Fibroblast of lung (primary cell): ENCODE measurements at regions not wholly inside any gene's neighbourhood (a gene's known extent, or its start where the extent isn't known, plus 50 kb on each side); places are given as distances from the start of the nearest gene placed in this dataset.

ENCODE experiments used
- DNase-seq, 2 donors: peaks; one replicate each; pipeline versions ENCODE4 v3.0.0 to v3.0.0-alpha.2; 2010; ENCODE audit warnings: low read depth in 2 of 2
- H2AFZ ChIP-seq: 2 replicates; pipeline ENCODE4 v1.5.1; 2012; ENCODE audit warnings: low read length, control low read depth, inconsistent platforms
- H3K27ac ChIP-seq: 2 replicates; pipeline ENCODE4 v1.5.1; 2011; ENCODE audit warnings: low read length, control low read depth; ENCODE audit not compliant: insufficient read depth
- H3K27me3 ChIP-seq: 2 replicates; pipeline ENCODE4 v1.5.1; 2011; ENCODE audit warnings: mild to moderate bottlenecking, low read length; ENCODE audit not compliant: control insufficient read depth, insufficient read depth
- H3K36me3 ChIP-seq: 2 replicates; pipeline ENCODE4 v1.5.1; 2011; ENCODE audit warnings: low read length; ENCODE audit not compliant: control insufficient read depth, insufficient read depth
- H3K4me1 ChIP-seq: 2 replicates; pipeline ENCODE4 v1.5.1; 2011; ENCODE audit warnings: low read length; ENCODE audit not compliant: control insufficient read depth, insufficient read depth; ENCODE audit errors: extremely low read depth
- H3K4me2 ChIP-seq: 2 replicates; pipeline ENCODE4 v1.5.1; 2011; ENCODE audit warnings: low read length, control low read depth; ENCODE audit not compliant: insufficient read depth; ENCODE audit errors: extremely low read depth
- H3K4me3 ChIP-seq, 4 experiments: fragments of 200-600 bp in 1 of 4; sonication (generic) in 1 of 4; replicated peaks in 1 of 4; 2 replicates each; pipeline ENCODE4 v1.5.1; 2011 to 2016; ENCODE audit warnings: low read length in 4 of 4, low read depth in 3 of 4, mild to moderate bottlenecking in 3 of 4, control low read depth in 2 of 4, inconsistent platforms in 1 of 4, mixed read lengths in 1 of 4; ENCODE audit not compliant: insufficient read depth in 1 of 4; ENCODE audit errors: control extremely low read depth in 1 of 4
- H3K79me2 ChIP-seq: 2 replicates; pipeline ENCODE4 v1.5.1; 2012; ENCODE audit warnings: mild to moderate bottlenecking, low read length, inconsistent platforms; ENCODE audit not compliant: control insufficient read depth, insufficient read depth
- H3K9ac ChIP-seq: 2 replicates; pipeline ENCODE4 v1.5.1; 2011; ENCODE audit warnings: mild to moderate bottlenecking, low read length, control low read depth; ENCODE audit not compliant: insufficient read depth
- H3K9me3 ChIP-seq: 2 replicates; pipeline ENCODE4 v1.5.1; 2012; ENCODE audit warnings: low read depth, low read length; ENCODE audit not compliant: control insufficient read depth, insufficient read depth
- H4K20me1 ChIP-seq: 2 replicates; pipeline ENCODE4 v1.5.1; 2011; ENCODE audit warnings: low read length; ENCODE audit not compliant: control insufficient read depth, insufficient read depth; ENCODE audit errors: extremely low read depth
- EZH2 ChIP-seq: IDR thresholded peaks from 2 replicates; pipeline ENCODE4 v1.5.1; 2012; ENCODE audit warnings: low read length, control low read depth, mild to moderate bottlenecking; ENCODE audit errors: missing control alignments
- TF ChIP-seq, protein P1 (sequence below), 2 donors: IDR thresholded peaks in 1 of 2; conservative IDR thresholded peaks in 1 of 2; 1 replicate in 1 of 2; 2 replicates in 1 of 2; pipeline ENCODE4 v1.5.1; 2011 to 2012; ENCODE audit warnings: low read length in 2 of 2, control low read depth in 1 of 2, inconsistent platforms in 1 of 2, low read depth in 1 of 2, mild to moderate bottlenecking in 1 of 2

DNA sequence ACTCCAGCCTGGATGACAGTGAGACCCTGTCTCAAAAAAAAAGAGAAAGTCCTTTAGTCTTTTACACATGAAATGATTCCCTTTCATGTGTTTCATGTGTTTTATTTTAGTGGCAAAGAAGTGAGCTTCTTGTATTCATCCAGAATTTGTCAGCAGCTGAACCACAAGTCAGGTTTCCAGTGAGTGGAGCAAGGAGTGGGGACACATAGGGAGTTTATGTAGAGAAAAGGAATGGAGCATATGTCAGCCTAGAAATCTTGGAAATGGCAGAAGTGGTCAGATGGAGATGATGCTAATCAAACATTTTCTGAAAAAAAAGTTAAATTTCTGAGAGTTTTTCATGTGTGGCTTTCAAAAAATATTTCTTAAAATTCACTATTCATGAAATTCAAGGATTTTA is 383.0 kb upstream of the GATB start:
- Histone ChIP-seq H3K27me3 (no peaks in the 10 kb centered on the region), H3K4me3 (no peak overlapping the region), H2AFZ (no peak overlapping the region), H3K9me3 (no peaks in the 10 kb centered on the region), H3K27ac (no peak overlapping the region), H4K20me1 (no peaks in the 10 kb centered on the region), H3K4me2 (no peak overlapping the region), H3K4me1 (no peaks in the 10 kb centered on the region), H3K36me3 (no peaks in the 10 kb centered on the region), H3K79me2 (no peaks in the 10 kb centered on the region), H3K9ac (no peak overlapping the region)
- DNase-seq = no peak
- TF ChIP-seq EZH2 = no peak
- TF ChIP-seq, protein P1, sequence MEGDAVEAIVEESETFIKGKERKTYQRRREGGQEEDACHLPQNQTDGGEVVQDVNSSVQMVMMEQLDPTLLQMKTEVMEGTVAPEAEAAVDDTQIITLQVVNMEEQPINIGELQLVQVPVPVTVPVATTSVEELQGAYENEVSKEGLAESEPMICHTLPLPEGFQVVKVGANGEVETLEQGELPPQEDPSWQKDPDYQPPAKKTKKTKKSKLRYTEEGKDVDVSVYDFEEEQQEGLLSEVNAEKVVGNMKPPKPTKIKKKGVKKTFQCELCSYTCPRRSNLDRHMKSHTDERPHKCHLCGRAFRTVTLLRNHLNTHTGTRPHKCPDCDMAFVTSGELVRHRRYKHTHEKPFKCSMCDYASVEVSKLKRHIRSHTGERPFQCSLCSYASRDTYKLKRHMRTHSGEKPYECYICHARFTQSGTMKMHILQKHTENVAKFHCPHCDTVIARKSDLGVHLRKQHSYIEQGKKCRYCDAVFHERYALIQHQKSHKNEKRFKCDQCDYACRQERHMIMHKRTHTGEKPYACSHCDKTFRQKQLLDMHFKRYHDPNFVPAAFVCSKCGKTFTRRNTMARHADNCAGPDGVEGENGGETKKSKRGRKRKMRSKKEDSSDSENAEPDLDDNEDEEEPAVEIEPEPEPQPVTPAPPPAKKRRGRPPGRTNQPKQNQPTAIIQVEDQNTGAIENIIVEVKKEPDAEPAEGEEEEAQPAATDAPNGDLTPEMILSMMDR (conservative IDR thresholded peaks at IDR 0.05 in 1 of 2, IDR thresholded peaks at IDR 0.05 in 1 of 2; ENCODE audit: low read depth in 1 of 2, low read length in 2 of 2) = no peak

DNA sequence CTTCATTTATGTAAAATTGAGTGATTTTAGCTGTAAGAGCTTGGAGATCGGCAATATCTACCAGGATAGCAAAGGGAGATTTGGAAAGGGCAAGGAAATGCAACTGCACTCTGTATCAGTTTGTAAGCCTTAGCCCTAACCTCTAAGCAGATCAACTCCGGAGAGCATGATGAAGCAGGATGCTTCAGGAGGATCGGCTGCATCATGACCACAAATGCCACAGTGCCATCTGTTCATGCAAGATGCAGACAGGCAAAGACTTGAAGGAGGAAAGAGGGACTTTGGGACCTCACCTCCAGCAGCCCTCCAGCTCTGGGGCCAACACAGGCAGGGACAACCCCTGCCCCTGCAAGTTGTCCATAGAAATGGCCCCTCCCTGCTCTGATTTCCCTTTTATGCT is 377.6 kb upstream of the GATB start:
- TF ChIP-seq, protein P1 (conservative IDR thresholded peaks at IDR 0.05 in 1 of 2, IDR thresholded peaks at IDR 0.05 in 1 of 2; ENCODE audit: low read depth in 1 of 2, low read length in 2 of 2) = no peak
- no peak for TF ChIP-seq EZH2
- H3K27ac ChIP-seq = no peak overlapping the region
- no peaks in the 10 kb centered on the region for H3K4me1 ChIP-seq
- DNase-seq = no peak
- H3K27me3 ChIP-seq = peaks cover 2% of the 10 kb centered on the region
- no peaks in the 10 kb centered on the region for H4K20me1 ChIP-seq
- H3K36me3 ChIP-seq = no peaks in the 10 kb centered on the region
- H3K4me2 ChIP-seq = no peak overlapping the region
- no peaks in the 10 kb centered on the region for H3K9me3 ChIP-seq
- H2AFZ ChIP-seq = no peak overlapping the region
- H3K79me2 ChIP-seq = no peaks in the 10 kb centered on the region
- no peak overlapping the region for H3K4me3 ChIP-seq
- no peak overlapping the region for H3K9ac ChIP-seq

DNA sequence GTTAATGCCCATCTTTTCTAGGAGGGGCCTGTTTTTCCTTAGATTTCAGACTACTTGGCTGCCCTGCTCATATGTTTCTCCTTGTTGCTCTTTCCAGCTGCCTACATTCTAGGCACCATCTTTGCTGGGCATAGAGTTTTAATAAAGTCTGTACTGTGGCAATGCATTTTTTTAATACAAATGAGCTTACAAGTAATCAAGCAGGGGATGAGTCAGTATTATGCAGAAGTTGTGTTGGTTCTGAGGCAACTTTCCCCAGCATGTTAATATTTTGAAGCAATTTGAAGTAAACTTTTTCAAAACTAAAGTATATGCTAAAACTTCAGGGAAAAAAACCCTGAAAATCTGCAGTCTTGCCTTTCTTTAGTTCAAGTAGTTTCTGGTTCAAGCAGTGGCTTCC is 372.0 kb upstream of the GATB start:
- Histone ChIP-seq H3K4me3 (no peak overlapping the region), H3K9ac (no peak overlapping the region), H2AFZ (no peak overlapping the region), H3K9me3 (no peaks in the 10 kb centered on the region), H3K36me3 (no peaks in the 10 kb centered on the region), H3K27me3 (peaks cover 2% of the 10 kb centered on the region), H3K4me1 (no peaks in the 10 kb centered on the region), H3K4me2 (no peak overlapping the region), H3K79me2 (no peaks in the 10 kb centered on the region), H4K20me1 (no peaks in the 10 kb centered on the region), H3K27ac (no peak overlapping the region)
- TF ChIP-seq, protein P1 (conservative IDR thresholded peaks at IDR 0.05 in 1 of 2, IDR thresholded peaks at IDR 0.05 in 1 of 2; ENCODE audit: low read depth in 1 of 2, low read length in 2 of 2) = no peak
- TF ChIP-seq EZH2 = no peak
- no peak for DNase-seq
